Activated CD4-positive, CD25-positive, alpha-beta regulatory T cell treated with anti-CD3 and anti-CD28 coated beads, Interleukin-2, amount 50 U/mL, for 16 hours (primary cell): ENCODE measurements at regions not wholly inside any gene's neighbourhood (a gene's known extent, or its start where the extent isn't known, plus 50 kb on each side); places are given as distances from the start of the nearest gene placed in this dataset.

Experiments used
- DNase-seq: peaks from one replicate; pipeline ENCODE4 v3.0.0-alpha.2; 2020; ENCODE audit warnings: low read depth, low spot score

- no peak for DNase-seq
Measured at GRCh38 chr5:159533197-159533596, 202.9 kb upstream of the IL12B start.

- DNase-seq = no peak
Measured at GRCh38 chr5:159536166-159536565, 205.9 kb upstream of the IL12B start.

- no peak for DNase-seq
Measured at GRCh38 chr5:159536646-159537045, 206.4 kb upstream of the IL12B start.

GRCh38 chr5:159539678-159540077 lies 209.4 kb upstream of the IL12B start:
- DNase-seq = no peak

GRCh38 chr5:159543326-159543725 lies 213.0 kb upstream of the IL12B start:
- DNase-seq = no peak

GRCh38 chr5:159545156-159545555 lies 214.9 kb upstream of the IL12B start:
- DNase-seq = no peak

GRCh38 chr5:159547466-159548195 lies 217.3 kb upstream of the IL12B start:
- no peak for DNase-seq

GRCh38 chr5:159548517-159548916 lies 218.2 kb upstream of the IL12B start:
- no peak for DNase-seq

- DNase-seq = no peak
Measured at GRCh38 chr5:159549046-159549445, 218.8 kb upstream of the IL12B start.

GRCh38 chr5:159550951-159551350 lies 220.7 kb upstream of the IL12B start:
- DNase-seq = no peak

GRCh38 chr5:159552751-159553150 lies 222.5 kb upstream of the IL12B start:
- no peak for DNase-seq

- no peak for DNase-seq
Measured at GRCh38 chr5:159553792-159554191, 223.5 kb upstream of the IL12B start.

- DNase-seq = no peak
Measured at GRCh38 chr5:159555084-159555483, 224.8 kb upstream of the IL12B start.

GRCh38 chr5:159559337-159559736 lies 229.1 kb upstream of the IL12B start:
- DNase-seq = no peak

- no peak for DNase-seq
Measured at GRCh38 chr5:159560088-159560487, 229.8 kb upstream of the IL12B start.

GRCh38 chr5:159564031-159564430 lies 233.7 kb upstream of the IL12B start:
- DNase-seq = no peak

- no peak for DNase-seq
Measured at GRCh38 chr5:159566832-159567231, 236.5 kb upstream of the IL12B start.

- no peak for DNase-seq
Measured at GRCh38 chr5:159567461-159567860, 237.2 kb upstream of the IL12B start.

GRCh38 chr5:159571501-159572244 lies 241.4 kb upstream of the IL12B start:
- no peak for DNase-seq

- no peak for DNase-seq
Measured at GRCh38 chr5:159576902-159577301, 246.6 kb upstream of the IL12B start.

- no peak for DNase-seq
Measured at GRCh38 chr5:159581502-159582249, 251.4 kb upstream of the IL12B start.

GRCh38 chr5:159582756-159583541 lies 252.7 kb upstream of the IL12B start:
- no peak for DNase-seq
